K562 (cell line): ENCODE measurements at regions not wholly inside any gene's neighbourhood (a gene's known extent, or its start where the extent isn't known, plus 50 kb on each side); places are given as distances from the start of the nearest gene placed in this dataset.
"Not testable (repeated sequence)": the region's sequence is repeated elsewhere in the genome, so short reads cannot be mapped to it uniquely, and the experiment has no call there.

Source experiments
- ATAC-seq: fragments of 200-7000 bp; cut with Tn5 transposase; 3 replicates; pipeline ENCODE4 v1.9.1; 2020; ENCODE audit warnings: moderate library complexity
- BruUV-seq: library from RNA; stranded (reverse); fragments of 400-500 nt; replicated peaks from 2 replicates; lab custom pipeline; 2021; lab: Mats Ljungman, UMichigan
- CTCF ChIA-PET: fragments of 300-600 bp; formaldehyde crosslinking; extraction: SDS; loops from one replicate; lab custom pipeline; 2021; ENCODE audit warnings: low intra/inter-chr PET ratio; lab: Yijun Ruan, JAX
- POLR2A ChIA-PET: fragments of 300-600, 350-650 bp; sonication (Branson Sonifier 250); formaldehyde crosslinking; extraction: SDS; loops from one replicate; lab custom pipeline; 2021; ENCODE audit warnings: antibody characterized with exemption, inconsistent platforms; lab: Yijun Ruan, JAX
- DNase-seq, 4 experiments: peaks; one replicate each; pipeline versions ENCODE4 v3.0.0 to v3.0.0-alpha.2; 2011 to 2018; ENCODE audit warnings: low spot score in 3 of 4, mixed read lengths in 3 of 4; ENCODE audit errors: extremely low read depth in 1 of 4
- FAIRE-seq: peaks from 2 replicates; lab custom pipeline; 2011; peaks lifted over from hg19 to GRCh38; lab: Jason Lieb, UNC
- H2AFZ ChIP-seq: 2 replicates; pipeline ENCODE4 v1.6.0; 2011; ENCODE audit warnings: low read depth, low read length, control low read depth, inconsistent platforms
- H3K27ac ChIP-seq: fragments of 200-600 bp; 3 replicates; pipeline ENCODE4 v1.8.0; 2011; ENCODE audit warnings: low read depth, mild to moderate bottlenecking, control low read depth, inconsistent platforms, low read length, moderate library complexity, mixed read lengths; ENCODE audit errors: extremely low read depth
- H3K27me3 ChIP-seq, 2 experiments: fragments of 300-600 bp in 1 of 2; 2 replicates in 1 of 2; 3 replicates in 1 of 2; pipeline versions ENCODE4 v1.6.0 to v1.8.0; 2011; ENCODE audit warnings: inconsistent platforms in 2 of 2, low read length in 2 of 2, mild to moderate bottlenecking in 1 of 2, mixed read lengths in 1 of 2, moderate library complexity in 1 of 2; ENCODE audit not compliant: control insufficient read depth in 2 of 2, insufficient read depth in 2 of 2
- H3K36me3 ChIP-seq: fragments of 300-600 bp; 3 replicates; pipeline ENCODE4 v1.8.0; 2011; ENCODE audit warnings: mild to moderate bottlenecking, low read length, inconsistent platforms; ENCODE audit not compliant: control insufficient read depth, insufficient read depth
- H3K4me1 ChIP-seq, 2 experiments: fragments of 200-600 bp in 1 of 2; replicated peaks in 1 of 2; 2 replicates in 1 of 2; 3 replicates in 1 of 2; pipeline versions ENCODE4 v1.5.1 to v1.8.0; 2011; ENCODE audit warnings: inconsistent platforms in 2 of 2, low read length in 2 of 2, mild to moderate bottlenecking in 1 of 2, mixed read lengths in 1 of 2, moderate library complexity in 1 of 2; ENCODE audit not compliant: control insufficient read depth in 2 of 2, insufficient read depth in 2 of 2
- H3K4me2 ChIP-seq: 2 replicates; pipeline ENCODE4 v1.6.1; 2011; ENCODE audit warnings: low read length, control low read depth, inconsistent platforms, mixed read lengths; ENCODE audit not compliant: insufficient read depth
- H3K4me3 ChIP-seq: fragments of 200-600 bp; sonication (generic), shearing (Covaris generic); 2 replicates; pipeline ENCODE4 v1.5.1; 2016; ENCODE audit warnings: control low read depth, inconsistent platforms
- H3K79me2 ChIP-seq: fragments of 200-600 bp; 3 replicates; pipeline ENCODE4 v1.8.0; 2011; ENCODE audit warnings: low read length, inconsistent platforms; ENCODE audit not compliant: control insufficient read depth, insufficient read depth
- H3K9ac ChIP-seq, 2 experiments: 2 replicates each; pipeline versions ENCODE4 v1.6.0 to v1.6.1; 2011; ENCODE audit warnings: low read depth in 2 of 2, low read length in 2 of 2, control low read depth in 1 of 2, inconsistent platforms in 1 of 2, mild to moderate bottlenecking in 1 of 2, mixed read lengths in 1 of 2; ENCODE audit not compliant: insufficient read depth in 1 of 2
- H3K9me1 ChIP-seq: one replicate; pipeline ENCODE4 v1.6.0; 2011; ENCODE audit warnings: inconsistent platforms, mild to moderate bottlenecking, low read length, moderate library complexity; ENCODE audit not compliant: control insufficient read depth, insufficient read depth
- H3K9me3 ChIP-seq: replicated peaks from 2 replicates; pipeline ENCODE4 v1.5.1; 2011; ENCODE audit warnings: low read depth, low read length, inconsistent platforms; ENCODE audit not compliant: control insufficient read depth, insufficient read depth
- H4K20me1 ChIP-seq: replicated peaks from 2 replicates; pipeline ENCODE4 v1.6.1; 2011; ENCODE audit warnings: low read length, inconsistent platforms, mixed read lengths; ENCODE audit not compliant: control insufficient read depth, insufficient read depth
- MEIS2 ChIP-seq: fragments of 450-650 bp; IDR thresholded peaks from 2 replicates; pipeline ENCODE4 v1.6.1; 2014; ENCODE audit warnings: mild to moderate bottlenecking; ENCODE audit not compliant: partially characterized antibody
- WGBS: fragments of 100-300 bp; shearing (Covaris generic); methylation state at CpG from one replicate; pipeline ENCODE4 v1.1.6; 2016; ENCODE audit warnings: low coverage, mixed read lengths; ENCODE audit not compliant: insufficient coverage; ENCODE audit errors: missing lambda C conversion rate; 5-methylcytosine and 5-hydroxymethylcytosine counted together
- in situ Hi-C: fragments of 300-500 bp; cut with MboI; formaldehyde crosslinking; loops from 4 replicates; pipeline ENCODE4 v1.15.0; 2018; ENCODE audit warnings: inconsistent platforms, mixed read lengths
- intact Hi-C: fragments of 100-400 bp; cut with micrococcal nuclease; formaldehyde crosslinking; loops from 2 replicates; pipeline ENCODE4 v1.14.2; 2022

- H3K27ac ChIP-seq, H3K4me2 ChIP-seq, H3K9ac ChIP-seq, H3K9me1 ChIP-seq, H4K20me1 ChIP-seq, BruUV-seq, POLR2A ChIA-PET, FAIRE-seq, in situ Hi-C loops, H3K27me3 ChIP-seq, DNase-seq, H3K36me3 ChIP-seq, CTCF ChIA-PET, H2AFZ ChIP-seq, H3K79me2 ChIP-seq, ATAC-seq, H3K4me1 ChIP-seq, H3K9me3 ChIP-seq, intact Hi-C loops, H3K4me3 ChIP-seq: not testable (repeated sequence)
- WGBS: 63% methylated on average over 1 of the region's 1 CpG
Observed at GRCh38 chr20:30297878-30298595, 959.4 kb upstream of the DEFB115 start.

GRCh38 chr20:30300220-30300642 lies 957.2 kb upstream of the DEFB115 start:
- H3K27me3 ChIP-seq, H3K36me3 ChIP-seq, intact Hi-C loops, ATAC-seq, H3K27ac ChIP-seq, H3K4me2 ChIP-seq, H3K9me1 ChIP-seq, H3K4me3 ChIP-seq, POLR2A ChIA-PET, FAIRE-seq, H3K4me1 ChIP-seq, H3K9me3 ChIP-seq, H4K20me1 ChIP-seq, CTCF ChIA-PET, BruUV-seq, H3K79me2 ChIP-seq: not testable (repeated sequence)
- peak overlapping the region in 1 of 2 experiments; percentile 35; a peak in 1 of 4 replicates for H3K9ac ChIP-seq
- TF ChIP-seq MEIS2: peak; percentile 46
- in situ Hi-C loops: loop anchor here (25.0 kb wide), 1 partner anchor 1188 kb away; no protein-coding TSS in a partner anchor
- peak overlapping the region; percentile 50 for H2AFZ ChIP-seq
- WGBS: 8% methylated on average over 29 of the region's 33 CpGs
- peak in 3 of 4 experiments; percentile 11 to 36 (median 11) for DNase-seq
